Adrenal gland (tissue), 9 donors: ENCODE measurements at regions not wholly inside any gene's neighbourhood (a gene's known extent, or its start where the extent isn't known, plus 50 kb on each side); places are given as distances from the start of the nearest gene placed in this dataset.

ENCODE experiments used
- DNase-seq, 7 donors: peaks; one replicate each; pipeline ENCODE4 v3.0.0-alpha.2; 2019 to 2020
- H3K27ac ChIP-seq, 5 donors: fragments of 200-600 bp; sonication (generic) in 4 of 5; 1 replicate in 3 of 5; 2 replicates in 2 of 5; pipeline versions ENCODE4 v1.5.1 to v1.8.0; 2016 to 2020; ENCODE audit warnings: mild to moderate bottlenecking in 1 of 5
- H3K27me3 ChIP-seq: fragments of 200-600 bp; 2 replicates; pipeline ENCODE4 v1.8.0; 2021
- H3K36me3 ChIP-seq, 2 donors: fragments of 200-600 bp; replicated peaks in 1 of 2; 1 replicate in 1 of 2; 2 replicates in 1 of 2; pipeline versions ENCODE4 v1.5.1 to v1.8.0; 2018 to 2022
- H3K4me1 ChIP-seq, 2 donors: fragments of 200-600 bp; replicated peaks in 1 of 2; 1 replicate in 1 of 2; 2 replicates in 1 of 2; pipeline versions ENCODE4 v1.5.1 to v1.8.0; 2018 to 2021
- H3K4me3 ChIP-seq, 4 donors: fragments of 200-600 bp; sonication (generic) in 3 of 4; one replicate each; pipeline ENCODE4 v1.5.1; 2016 to 2018
- H3K9me3 ChIP-seq, 3 donors: fragments of 200-600 bp; sonication (generic) in 1 of 3; replicated peaks in 1 of 3; 1 replicate in 2 of 3; 2 replicates in 1 of 3; pipeline versions ENCODE4 v1.5.1 to v1.8.0; 2016 to 2021
- POLR2A ChIP-seq, 2 donors: fragments of 450-650 bp; IDR thresholded peaks; one replicate each; pipeline ENCODE4 v1.6.1; 2017; ENCODE audit warnings: antibody characterized with exemption in 2 of 2, mild to moderate bottlenecking in 2 of 2, moderate library complexity in 1 of 2
- WGBS, 4 donors: extraction: QIAGEN DNeasy Blood & Tissue Kit in 2 of 4; methylation state at CpG; one replicate each; pipeline versions ENCODE4 v1.1.5 to v1.1.7; 2013 to 2017; 5-methylcytosine and 5-hydroxymethylcytosine counted together
- intact Hi-C, 2 donors: fragments of 100-400 bp; cut with DNase I; formaldehyde crosslinking; loops; one replicate each; pipeline versions ENCODE4 v1.14.1 to v1.15.0; 2022 to 2023
- TF ChIP-seq, protein P1 (sequence below), 6 experiments: fragments of 450-650 bp in 4 of 6; fragments of 200-600 bp in 2 of 6; sonication (generic) in 1 of 6; IDR thresholded peaks; 1 replicate in 5 of 6; 2 replicates in 1 of 6; pipeline versions ENCODE4 v1.5.1 to v1.8.0; 2016 to 2021; ENCODE audit warnings: antibody characterized with exemption in 6 of 6, mild to moderate bottlenecking in 2 of 6, moderate library complexity in 1 of 6
- donor health status: healthy with polysubstance abuse.
- donor health status: Bipolar disorder and iron deficiency.
- donor health status: DM: yes; HTN: yes; CAD: no.
- donor health status: DM: no; HTN: no; CAD: no.
- donor health status: DM: no; HTN: no; CAD: no.

DNA sequence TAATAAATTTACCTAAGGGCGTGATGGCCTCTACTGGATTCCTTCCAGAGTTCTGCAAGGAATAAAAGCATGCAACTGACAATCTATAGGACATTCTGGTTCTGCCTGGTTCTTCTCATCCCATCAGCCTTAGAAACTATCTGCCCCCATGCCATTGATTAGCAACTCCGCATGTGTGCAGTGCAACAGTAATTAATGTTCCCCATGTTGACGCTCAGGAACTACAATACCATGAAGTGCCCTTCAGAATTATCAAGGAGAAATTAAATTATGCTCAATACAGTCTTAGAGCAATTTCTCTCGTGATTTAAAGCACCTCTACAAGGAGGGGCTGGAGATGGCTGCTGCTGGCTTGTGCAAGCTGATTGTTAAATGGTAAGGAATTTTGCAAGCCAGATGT is 61.7 kb upstream of the MAP4K3 start:
- H3K9me3 ChIP-seq = no peaks in the 10 kb centered on the region
- H3K4me1 ChIP-seq = peaks cover 8 to 20% of the 10 kb centered on the region in 2 donors
- no peak for DNase-seq
- intact Hi-C loops = no loop called here
- H3K27me3 ChIP-seq = no peaks in the 10 kb centered on the region
- H3K27ac ChIP-seq = no peak overlapping the region
- H3K4me3 ChIP-seq = no peak overlapping the region
- 81 to 98% (median 89%) methylated on average over 4 of the region's 4 CpGs for WGBS, 4 donors
- H3K36me3 ChIP-seq = no peaks in the 10 kb centered on the region
- TF ChIP-seq, protein P1, sequence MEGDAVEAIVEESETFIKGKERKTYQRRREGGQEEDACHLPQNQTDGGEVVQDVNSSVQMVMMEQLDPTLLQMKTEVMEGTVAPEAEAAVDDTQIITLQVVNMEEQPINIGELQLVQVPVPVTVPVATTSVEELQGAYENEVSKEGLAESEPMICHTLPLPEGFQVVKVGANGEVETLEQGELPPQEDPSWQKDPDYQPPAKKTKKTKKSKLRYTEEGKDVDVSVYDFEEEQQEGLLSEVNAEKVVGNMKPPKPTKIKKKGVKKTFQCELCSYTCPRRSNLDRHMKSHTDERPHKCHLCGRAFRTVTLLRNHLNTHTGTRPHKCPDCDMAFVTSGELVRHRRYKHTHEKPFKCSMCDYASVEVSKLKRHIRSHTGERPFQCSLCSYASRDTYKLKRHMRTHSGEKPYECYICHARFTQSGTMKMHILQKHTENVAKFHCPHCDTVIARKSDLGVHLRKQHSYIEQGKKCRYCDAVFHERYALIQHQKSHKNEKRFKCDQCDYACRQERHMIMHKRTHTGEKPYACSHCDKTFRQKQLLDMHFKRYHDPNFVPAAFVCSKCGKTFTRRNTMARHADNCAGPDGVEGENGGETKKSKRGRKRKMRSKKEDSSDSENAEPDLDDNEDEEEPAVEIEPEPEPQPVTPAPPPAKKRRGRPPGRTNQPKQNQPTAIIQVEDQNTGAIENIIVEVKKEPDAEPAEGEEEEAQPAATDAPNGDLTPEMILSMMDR (IDR thresholded peaks at IDR 0.05) = no peak
- TF ChIP-seq POLR2A (IDR thresholded peaks at IDR 0.05) = no peak

DNA sequence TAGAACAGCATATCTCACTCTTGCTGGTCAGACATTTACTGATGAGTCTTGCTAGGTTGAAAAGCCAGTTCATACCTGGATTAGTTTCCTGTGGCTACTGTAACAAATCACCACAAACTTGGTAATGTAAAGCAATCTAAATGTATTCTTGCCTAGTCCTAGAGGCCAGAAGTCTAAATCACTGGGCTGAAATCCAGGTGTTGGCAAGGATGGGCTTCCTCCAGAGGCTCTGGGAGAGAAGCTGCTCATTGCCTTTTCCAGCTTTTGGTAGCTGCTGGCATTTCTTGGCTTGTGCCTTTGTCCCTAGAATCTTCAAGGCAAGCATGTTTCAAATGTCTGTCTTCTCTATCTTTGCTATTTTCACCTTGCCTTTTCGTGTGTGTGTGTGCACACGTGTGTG is 62.3 kb upstream of the MAP4K3 start:
- Histone ChIP-seq H3K4me1 (peaks cover 13 to 25% of the 10 kb centered on the region in 2 donors), H3K9me3 (no peaks in the 10 kb centered on the region), H3K4me3 (no peak overlapping the region), H3K27ac (no peak overlapping the region), H3K27me3 (no peaks in the 10 kb centered on the region), H3K36me3 (no peaks in the 10 kb centered on the region)
- WGBS, 4 donors = 81 to 89% (median 87%) methylated on average over 2 of the region's 2 CpGs
- no peak for DNase-seq
- intact Hi-C loops = no loop called here
- no peak for TF ChIP-seq POLR2A (IDR thresholded peaks at IDR 0.05)
- TF ChIP-seq, protein P1 (IDR thresholded peaks at IDR 0.05) = no peak

DNA sequence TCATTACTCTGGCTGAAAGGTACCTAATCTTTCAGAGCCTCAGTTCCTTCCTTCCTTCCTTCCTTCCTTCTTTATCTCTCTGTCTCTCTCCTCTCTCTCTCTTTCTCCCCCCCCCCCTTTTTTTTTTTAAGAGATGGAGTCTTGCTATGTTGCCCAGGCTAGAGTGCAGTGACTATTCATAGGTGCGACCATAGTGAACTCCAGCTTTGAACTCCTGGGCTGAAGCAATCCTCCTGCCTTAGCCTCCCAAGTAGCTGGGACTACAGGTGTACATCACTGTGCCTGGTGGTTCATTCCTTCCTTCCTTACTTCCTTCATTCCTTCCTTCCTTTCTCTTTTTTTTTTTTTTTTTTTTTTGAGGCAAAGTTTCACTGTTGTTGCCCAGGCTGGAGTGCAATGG is 64.3 kb upstream of the MAP4K3 start:
- no peaks in the 10 kb centered on the region for H3K9me3 ChIP-seq
- no peak for DNase-seq
- peaks cover 28 to 43% of the 10 kb centered on the region in 2 donors for H3K4me1 ChIP-seq
- H3K4me3 ChIP-seq = no peak overlapping the region
- 97 to 100% (median 100%) methylated on average over 1 of the region's 1 CpG for WGBS, 4 donors
- H3K36me3 ChIP-seq = no peaks in the 10 kb centered on the region
- TF ChIP-seq POLR2A (IDR thresholded peaks at IDR 0.05) = no peak
- TF ChIP-seq, protein P1 (IDR thresholded peaks at IDR 0.05) = no peak
- H3K27ac ChIP-seq = no peak overlapping the region
- intact Hi-C loops = no loop called here
- no peaks in the 10 kb centered on the region for H3K27me3 ChIP-seq

DNA sequence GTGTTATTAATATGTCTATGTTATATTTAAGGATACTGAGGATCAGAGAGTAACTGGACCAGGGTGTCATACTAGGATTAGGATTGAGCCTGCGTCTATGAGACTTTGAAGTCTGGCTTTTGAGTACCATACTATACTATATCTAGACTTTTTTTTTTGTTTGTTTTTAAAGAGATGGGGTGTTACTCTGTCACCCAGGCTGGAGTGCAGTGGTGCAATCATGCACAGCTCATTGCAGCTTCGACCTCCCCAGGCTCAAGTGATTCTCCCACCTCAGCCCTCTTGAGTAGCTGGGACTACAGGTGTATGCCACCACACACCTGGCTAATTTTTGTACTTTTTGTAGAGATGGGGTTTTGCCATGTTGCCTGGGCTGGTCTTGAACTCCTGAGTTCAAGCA is 66.2 kb upstream of the MAP4K3 start:
- H3K36me3 ChIP-seq = no peaks in the 10 kb centered on the region
- no peaks in the 10 kb centered on the region for H3K27me3 ChIP-seq
- intact Hi-C loops = no loop called here
- no peak overlapping the region for H3K27ac ChIP-seq
- peaks cover 28 to 43% of the 10 kb centered on the region in 2 donors for H3K4me1 ChIP-seq
- WGBS, 4 donors = 90 to 96% (median 95%) methylated on average over 2 of the region's 2 CpGs
- no peak overlapping the region for H3K4me3 ChIP-seq
- no peak for DNase-seq
- TF ChIP-seq, protein P1 (IDR thresholded peaks at IDR 0.05) = no peak
- no peak for TF ChIP-seq POLR2A (IDR thresholded peaks at IDR 0.05)
- H3K9me3 ChIP-seq = no peaks in the 10 kb centered on the region
